Breast epithelium (tissue), 4 donors: ENCODE measurements at regions not wholly inside any gene's neighbourhood (a gene's known extent, or its start where the extent isn't known, plus 50 kb on each side); places are given as distances from the start of the nearest gene placed in this dataset.

ENCODE experiments used
- DNase-seq, 2 donors: peaks; one replicate each; pipeline ENCODE4 v3.0.0-alpha.2; 2019; ENCODE audit warnings: low spot score in 2 of 2
- H3K27ac ChIP-seq, 2 donors: fragments of 200-600 bp; sonication (generic) in 1 of 2; one replicate each; pipeline ENCODE4 v1.5.1; 2016 to 2019; ENCODE audit warnings: mild to moderate bottlenecking in 1 of 2
- H3K27me3 ChIP-seq, 2 donors: fragments of 200-600 bp; sonication (generic) in 1 of 2; one replicate each; pipeline versions ENCODE4 v1.5.1 to v1.6.0; 2017 to 2019; ENCODE audit warnings: control low read depth in 1 of 2, mild to moderate bottlenecking in 1 of 2
- H3K36me3 ChIP-seq: fragments of 200-600 bp; one replicate; pipeline ENCODE4 v1.5.1; 2019
- H3K4me1 ChIP-seq, 2 donors: fragments of 200-600 bp; sonication (generic); one replicate each; pipeline ENCODE4 v1.5.1; 2016 to 2019; ENCODE audit warnings: control low read depth in 1 of 2
- H3K4me3 ChIP-seq, 3 donors: fragments of 200-600 bp; sonication (generic); 1 replicate in 2 of 3; 2 replicates in 1 of 3; pipeline ENCODE4 v1.5.1; 2016 to 2019; ENCODE audit warnings: mild to moderate bottlenecking in 3 of 3, moderate library complexity in 2 of 3
- H3K9me3 ChIP-seq, 2 donors: fragments of 200-600 bp; sonication (generic) in 1 of 2; one replicate each; pipeline ENCODE4 v1.5.1; 2016 to 2019; ENCODE audit warnings: control low read depth in 1 of 2
- POLR2A ChIP-seq: fragments of 450-650 bp; IDR thresholded peaks from one replicate; pipeline ENCODE4 v1.6.1; 2016; ENCODE audit warnings: antibody characterized with exemption, mild to moderate bottlenecking, moderate library complexity
- POLR2AphosphoS5 ChIP-seq, 3 donors: sonication (generic); formaldehyde crosslinking; IDR thresholded peaks; one replicate each; pipeline ENCODE4 v1.6.1; 2017; ENCODE audit warnings: antibody characterized with exemption in 3 of 3
- intact Hi-C: fragments of 100-400 bp; cut with DNase I; formaldehyde crosslinking; loops from one replicate; pipeline ENCODE4 v1.15.1; 2023; ENCODE audit warnings: low total_unique reads
- TF ChIP-seq, protein P1 (sequence below), 3 donors: fragments of 450-650 bp; IDR thresholded peaks; one replicate each; pipeline ENCODE4 v1.5.1; 2016 to 2017; ENCODE audit warnings: antibody characterized with exemption in 3 of 3, mild to moderate bottlenecking in 3 of 3, moderate library complexity in 3 of 3

DNA sequence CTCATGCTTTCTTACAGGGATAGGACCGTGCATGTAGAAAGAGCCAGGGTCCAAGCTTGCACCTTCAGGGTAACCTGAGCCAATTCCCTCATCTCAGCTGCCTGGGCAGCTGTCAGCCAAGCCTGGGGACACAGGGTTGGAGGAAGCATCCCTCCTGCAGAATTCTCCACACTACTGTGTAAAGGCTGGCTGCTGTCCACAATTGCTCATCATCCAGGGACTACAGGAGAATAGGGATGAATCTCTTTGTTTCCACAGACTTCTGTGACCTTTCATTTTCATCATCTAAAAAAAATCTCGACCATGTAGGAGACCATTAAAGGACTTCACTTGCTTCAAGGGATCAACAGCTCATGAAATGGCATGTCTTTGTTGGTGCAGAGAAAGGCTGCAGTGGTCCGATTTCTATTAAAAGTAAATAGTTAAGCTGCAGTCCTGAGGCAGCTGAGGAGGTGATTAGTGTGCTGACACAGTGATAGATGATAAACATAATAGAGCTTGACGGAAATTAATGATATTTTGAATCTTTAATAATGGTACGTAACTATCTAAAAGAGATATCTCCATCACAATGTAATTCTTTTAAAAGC lies 74.4 kb upstream of the COPS8 start:
- H3K4me1 ChIP-seq: no peaks in the 10 kb centered on the region
- intact Hi-C loops: loop anchor here (10.0 kb wide), 1 partner anchor 1926 kb away; no protein-coding TSS in a partner anchor
- no peak overlapping the region for H3K4me3 ChIP-seq
- TF ChIP-seq POLR2A: no peak
- TF ChIP-seq POLR2AphosphoS5 (IDR thresholded peaks at IDR 0.05): no peak
- TF ChIP-seq, protein P1, sequence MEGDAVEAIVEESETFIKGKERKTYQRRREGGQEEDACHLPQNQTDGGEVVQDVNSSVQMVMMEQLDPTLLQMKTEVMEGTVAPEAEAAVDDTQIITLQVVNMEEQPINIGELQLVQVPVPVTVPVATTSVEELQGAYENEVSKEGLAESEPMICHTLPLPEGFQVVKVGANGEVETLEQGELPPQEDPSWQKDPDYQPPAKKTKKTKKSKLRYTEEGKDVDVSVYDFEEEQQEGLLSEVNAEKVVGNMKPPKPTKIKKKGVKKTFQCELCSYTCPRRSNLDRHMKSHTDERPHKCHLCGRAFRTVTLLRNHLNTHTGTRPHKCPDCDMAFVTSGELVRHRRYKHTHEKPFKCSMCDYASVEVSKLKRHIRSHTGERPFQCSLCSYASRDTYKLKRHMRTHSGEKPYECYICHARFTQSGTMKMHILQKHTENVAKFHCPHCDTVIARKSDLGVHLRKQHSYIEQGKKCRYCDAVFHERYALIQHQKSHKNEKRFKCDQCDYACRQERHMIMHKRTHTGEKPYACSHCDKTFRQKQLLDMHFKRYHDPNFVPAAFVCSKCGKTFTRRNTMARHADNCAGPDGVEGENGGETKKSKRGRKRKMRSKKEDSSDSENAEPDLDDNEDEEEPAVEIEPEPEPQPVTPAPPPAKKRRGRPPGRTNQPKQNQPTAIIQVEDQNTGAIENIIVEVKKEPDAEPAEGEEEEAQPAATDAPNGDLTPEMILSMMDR (IDR thresholded peaks at IDR 0.05): no peak
- H3K36me3 ChIP-seq: no peaks in the 10 kb centered on the region
- H3K9me3 ChIP-seq: no peaks in the 10 kb centered on the region
- H3K27me3 ChIP-seq: no peaks in the 10 kb centered on the region
- no peak overlapping the region for H3K27ac ChIP-seq
- DNase-seq: no peak

DNA sequence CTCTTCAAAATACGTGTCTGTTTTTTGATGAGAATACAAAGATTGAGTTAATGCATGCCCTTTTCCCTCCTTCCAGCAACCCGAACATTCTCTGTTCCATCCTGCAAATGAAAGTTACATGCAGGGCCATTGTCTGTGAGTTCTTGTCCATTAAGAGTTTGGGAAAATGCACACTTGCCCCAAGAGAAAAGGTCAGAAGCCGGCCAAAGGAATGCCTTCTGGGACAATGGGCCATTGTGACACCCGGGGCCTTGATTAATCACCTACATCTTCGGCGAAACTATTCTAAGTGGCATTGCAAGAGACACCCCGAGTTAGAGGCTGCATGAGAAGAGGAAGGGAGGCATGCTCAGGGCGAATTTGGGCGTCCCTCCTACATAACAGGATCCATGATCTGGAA lies 73.7 kb upstream of the COPS8 start:
- intact Hi-C loops: loop anchor here (10.0 kb wide), 1 partner anchor 1927 kb away; no protein-coding TSS in a partner anchor

DNA sequence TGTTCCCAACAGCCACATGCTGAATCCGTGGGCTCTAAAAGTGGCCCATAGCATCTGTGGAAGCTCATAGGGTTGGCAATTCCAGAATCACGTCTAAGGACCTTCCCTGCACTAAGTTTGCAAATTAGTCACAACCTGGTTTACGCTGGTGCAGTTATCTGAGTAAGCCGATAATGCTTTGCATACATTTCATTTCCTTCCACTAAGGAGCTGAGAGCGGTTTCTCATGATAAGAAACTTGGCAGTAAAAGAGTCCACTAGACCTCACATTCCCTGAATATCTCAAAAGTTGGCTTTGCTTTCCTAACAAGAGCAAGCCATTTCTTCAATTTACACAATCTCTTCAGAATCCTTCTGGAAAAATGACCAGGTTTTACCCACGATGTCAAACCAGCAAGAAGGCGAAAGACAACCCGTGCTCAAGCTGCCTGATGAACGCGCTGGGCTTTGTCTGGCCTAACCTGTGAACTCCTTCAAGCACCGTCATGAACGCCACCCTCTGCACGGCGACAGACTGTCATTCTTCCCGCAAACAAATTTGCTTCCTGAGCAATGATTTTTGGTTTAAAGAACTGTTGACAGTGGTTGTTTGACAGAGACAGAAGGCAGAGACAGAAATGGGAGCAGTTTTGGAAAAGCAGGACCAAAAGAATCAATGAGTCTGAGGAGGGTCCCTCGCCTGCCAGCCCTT lies 73.0 kb upstream of the COPS8 start:
- H3K27ac ChIP-seq: peak overlapping the region in 1 of 2 donors; percentile 27
- H3K4me1 ChIP-seq: no peaks in the 10 kb centered on the region
- no peak overlapping the region for H3K4me3 ChIP-seq
- no peaks in the 10 kb centered on the region for H3K9me3 ChIP-seq
- H3K36me3 ChIP-seq: no peaks in the 10 kb centered on the region
- intact Hi-C loops: loop anchor here (10.0 kb wide), 1 partner anchor 1928 kb away; no protein-coding TSS in a partner anchor
- TF ChIP-seq POLR2AphosphoS5 (IDR thresholded peaks at IDR 0.05): no peak
- no peak for TF ChIP-seq POLR2A
- TF ChIP-seq, protein P1 (IDR thresholded peaks at IDR 0.05): no peak
- no peaks in the 10 kb centered on the region for H3K27me3 ChIP-seq
- no peak for DNase-seq

More for the DNA sequence above, 73.7 kb upstream of the COPS8 start:
- no peak for DNase-seq
- H3K9me3 ChIP-seq: no peaks in the 10 kb centered on the region
- H3K36me3 ChIP-seq: no peaks in the 10 kb centered on the region
- no peak overlapping the region for H3K4me3 ChIP-seq
- H3K4me1 ChIP-seq: no peaks in the 10 kb centered on the region
- peak overlapping the region in 1 of 2 donors; percentile 27 for H3K27ac ChIP-seq
- H3K27me3 ChIP-seq: no peaks in the 10 kb centered on the region
- TF ChIP-seq, protein P1 (IDR thresholded peaks at IDR 0.05): no peak
- no peak for TF ChIP-seq POLR2AphosphoS5 (IDR thresholded peaks at IDR 0.05)
- TF ChIP-seq POLR2A: no peak

DNA sequence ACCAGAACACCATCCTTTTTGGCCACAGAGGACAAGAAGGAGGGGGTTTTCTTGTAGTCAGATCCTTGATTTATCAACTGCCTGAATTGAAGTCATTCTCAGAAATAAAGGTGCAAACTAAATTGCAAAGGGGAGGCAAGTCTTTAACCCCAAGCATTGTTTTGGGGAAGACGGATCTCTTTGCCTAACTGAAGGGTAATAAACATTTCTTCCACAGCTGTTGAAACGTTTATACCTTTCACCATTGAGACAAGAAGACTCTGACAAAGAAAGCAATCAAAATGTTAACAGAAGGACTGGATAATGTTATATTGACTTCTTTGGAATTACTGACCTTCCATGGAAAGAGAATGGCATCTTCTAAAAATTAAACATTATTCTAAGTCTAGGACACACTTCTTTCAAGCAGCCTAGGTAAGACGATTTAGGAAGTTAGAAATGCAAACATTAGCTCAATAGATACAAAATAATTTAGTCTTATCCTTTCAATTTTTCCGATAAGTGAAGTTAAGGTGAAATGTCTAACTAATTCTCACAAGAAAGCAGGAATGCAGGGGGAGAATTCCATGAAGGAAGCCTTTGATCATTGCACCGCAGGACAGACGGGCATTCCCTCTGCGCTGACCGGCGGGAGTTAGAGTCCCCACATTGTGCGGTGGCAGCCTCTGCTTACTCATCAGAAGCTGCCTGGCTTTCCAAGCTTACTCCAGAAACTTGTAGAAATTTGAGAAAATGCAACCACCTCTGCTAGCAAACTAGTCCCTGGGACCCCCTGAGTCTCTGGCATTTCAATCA lies 69.4 kb upstream of the COPS8 start:
- intact Hi-C loops: loop anchor here (10.0 kb wide), 1 partner anchor 1932 kb away; no protein-coding TSS in a partner anchor
- DNase-seq: no peak
- no peak for TF ChIP-seq POLR2AphosphoS5 (IDR thresholded peaks at IDR 0.05)
- TF ChIP-seq POLR2A: no peak
- TF ChIP-seq, protein P1 (IDR thresholded peaks at IDR 0.05): no peak
- Histone ChIP-seq H3K27me3 (no peaks in the 10 kb centered on the region), H3K27ac (no peak overlapping the region), H3K9me3 (no peaks in the 10 kb centered on the region), H3K4me3 (no peak overlapping the region), H3K36me3 (no peaks in the 10 kb centered on the region), H3K4me1 (no peaks in the 10 kb centered on the region)

DNA sequence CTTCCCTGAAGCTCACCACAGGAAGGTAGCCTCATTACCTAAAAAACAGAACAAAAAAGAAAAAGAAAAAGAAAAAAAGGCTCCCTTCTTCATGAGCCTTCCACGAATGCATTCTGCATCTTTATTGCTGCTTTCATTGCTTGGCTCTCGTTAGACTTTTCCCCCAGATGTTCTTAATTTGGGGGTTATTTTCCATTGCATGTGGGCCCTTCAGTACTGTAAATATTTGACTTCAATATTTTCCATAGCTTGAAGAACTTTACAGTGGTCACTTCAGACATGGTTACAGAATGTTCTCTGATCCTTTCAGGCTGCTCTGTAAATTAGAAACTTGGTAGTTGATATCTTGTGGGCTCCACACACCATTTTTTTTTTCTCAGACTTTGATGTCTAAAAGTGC lies 65.6 kb upstream of the COPS8 start:
- H3K36me3 ChIP-seq: no peaks in the 10 kb centered on the region
- intact Hi-C loops: no loop called here
- DNase-seq: no peak
- H3K9me3 ChIP-seq: no peaks in the 10 kb centered on the region
- H3K27me3 ChIP-seq: no peaks in the 10 kb centered on the region
- no peaks in the 10 kb centered on the region for H3K4me1 ChIP-seq
- H3K4me3 ChIP-seq: no peak overlapping the region
- TF ChIP-seq POLR2AphosphoS5 (IDR thresholded peaks at IDR 0.05) (no peak), POLR2A (no peak)
- TF ChIP-seq, protein P1 (IDR thresholded peaks at IDR 0.05): no peak
- H3K27ac ChIP-seq: no peak overlapping the region
